GM18520 (cell line): ENCODE measurements at regions not wholly inside any gene's neighbourhood (a gene's known extent, or its start where the extent isn't known, plus 50 kb on each side); places are given as distances from the start of the nearest gene placed in this dataset.

ENCODE experiments used
- ATAC-seq: cut with Tn5 transposase; IDR thresholded peaks from one replicate; pipeline ENCODE4 v1.9.1; 2021; ENCODE audit not compliant: unreplicated experiment

DNA sequence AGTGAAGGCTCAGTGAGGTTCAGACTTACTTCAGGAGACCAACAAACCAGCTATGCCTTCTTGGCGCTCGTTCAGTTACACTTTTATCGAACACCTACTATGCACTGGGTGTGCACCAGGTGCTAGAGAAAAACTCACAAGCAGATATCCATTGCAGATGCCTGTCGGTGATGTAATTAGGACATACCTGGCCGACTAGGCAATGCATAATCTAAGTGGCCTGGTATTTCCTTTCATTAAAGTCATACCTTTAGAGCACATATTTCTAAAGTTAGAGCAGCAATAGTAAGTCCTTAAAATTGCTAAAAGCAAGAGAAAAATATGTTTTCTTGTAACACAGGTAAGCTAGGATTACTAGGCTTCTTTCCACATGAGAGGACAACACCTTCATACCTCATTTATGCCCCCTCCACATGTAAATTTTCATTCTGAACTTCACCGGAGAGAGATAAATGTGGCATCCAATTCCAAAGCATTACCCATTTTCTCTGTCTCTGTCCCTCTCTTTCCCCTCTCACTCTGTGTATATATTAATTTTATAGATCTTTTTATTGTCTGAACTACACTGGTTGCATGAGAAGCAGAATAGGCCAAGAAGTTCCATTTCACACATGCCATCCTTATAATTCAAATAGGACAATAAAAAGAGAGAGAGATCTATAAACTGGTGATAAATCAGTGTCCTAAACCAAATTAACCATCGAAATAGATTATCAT, 242.2 kb downstream of the SPTSSA start:
- ATAC-seq, result no peak

- ATAC-seq, result no peak
These were observed 243.2 kb downstream of the SPTSSA start for GRCh38 chr14:34218881-34219280.

- no peak for ATAC-seq
These were observed 247.1 kb downstream of the SPTSSA start for GRCh38 chr14:34214961-34215360.

GRCh38 chr14:34213332-34213731, 248.7 kb downstream of the SPTSSA start:
- ATAC-seq, result no peak

DNA sequence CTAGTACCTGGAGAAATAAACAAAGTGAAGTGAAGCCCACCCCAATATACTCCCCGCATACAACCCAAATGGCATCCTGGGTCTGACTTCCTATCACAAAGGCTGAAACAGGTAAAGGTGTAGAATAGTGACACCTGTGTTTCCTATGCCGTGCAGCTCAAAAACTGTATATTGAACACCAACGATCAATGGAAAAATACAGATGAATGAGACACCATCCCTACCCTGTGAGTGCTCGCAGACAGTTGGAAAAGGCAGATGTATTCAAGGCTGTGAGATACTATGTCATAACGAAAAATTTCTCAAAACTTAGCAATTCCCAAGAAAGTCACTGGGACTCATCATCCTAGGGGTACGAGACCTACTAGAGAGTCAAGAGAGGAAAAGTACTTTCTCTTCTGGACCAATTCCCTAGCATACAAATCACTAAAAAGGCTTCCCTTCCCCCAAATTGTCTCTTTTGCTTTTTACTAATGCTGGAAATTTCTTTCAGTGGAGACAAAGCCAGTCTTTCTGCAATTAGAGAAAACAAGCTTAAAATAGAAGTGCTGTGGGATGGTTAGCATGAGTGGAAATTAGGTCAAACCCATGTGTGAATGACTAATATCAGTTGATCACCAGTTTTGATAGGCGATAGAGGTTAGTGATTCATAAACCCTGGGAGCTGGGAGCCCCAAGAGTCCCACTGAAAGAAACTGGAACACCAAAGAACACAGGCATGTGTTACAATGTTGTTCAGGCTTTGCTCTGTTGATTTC, 249.7 kb downstream of the SPTSSA start:
- ATAC-seq, result no peak

DNA sequence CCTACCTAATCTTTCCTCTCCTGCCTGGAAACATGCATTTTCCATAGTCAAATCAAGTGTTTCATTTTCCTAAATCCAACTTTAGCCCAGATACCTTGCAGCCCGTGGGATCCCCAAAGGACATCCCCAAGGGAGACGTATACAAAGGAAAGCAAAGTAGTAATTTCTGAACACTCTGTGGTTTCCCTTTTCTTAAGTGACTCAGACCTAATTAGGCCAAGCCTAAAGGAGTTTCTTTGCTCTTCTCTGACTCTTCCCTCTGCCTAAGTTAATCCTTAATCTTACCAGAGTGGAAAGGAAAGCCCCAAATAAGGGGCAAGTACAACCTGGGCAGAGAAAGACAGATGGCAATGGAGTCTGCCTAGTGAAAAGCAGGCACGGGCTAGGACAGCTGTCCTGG, 250.3 kb downstream of the SPTSSA start:
- ATAC-seq, result peak; percentile 69

DNA sequence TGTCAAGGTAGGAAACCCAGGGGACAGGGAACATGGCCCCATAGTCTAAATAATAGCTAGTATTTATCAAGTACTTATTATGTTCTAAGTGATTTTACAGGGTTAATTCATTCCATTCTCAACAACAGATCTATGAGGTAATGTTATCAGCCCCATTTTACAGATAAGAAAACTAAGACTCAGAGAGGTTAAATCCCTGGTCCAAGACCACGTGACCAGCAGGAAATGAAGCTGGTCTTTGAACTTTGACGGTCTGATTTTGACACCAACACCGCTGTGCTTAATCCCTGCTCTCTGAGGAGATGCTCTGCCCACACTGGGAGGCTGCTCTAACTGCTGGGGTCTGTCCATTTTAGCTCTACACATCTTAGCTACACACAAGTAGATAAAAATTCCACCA, 253.5 kb downstream of the SPTSSA start:
- no peak for ATAC-seq

GRCh38 chr14:34205799-34206198, 254.9 kb upstream of the EGLN3 start:
- ATAC-seq, result no peak

DNA sequence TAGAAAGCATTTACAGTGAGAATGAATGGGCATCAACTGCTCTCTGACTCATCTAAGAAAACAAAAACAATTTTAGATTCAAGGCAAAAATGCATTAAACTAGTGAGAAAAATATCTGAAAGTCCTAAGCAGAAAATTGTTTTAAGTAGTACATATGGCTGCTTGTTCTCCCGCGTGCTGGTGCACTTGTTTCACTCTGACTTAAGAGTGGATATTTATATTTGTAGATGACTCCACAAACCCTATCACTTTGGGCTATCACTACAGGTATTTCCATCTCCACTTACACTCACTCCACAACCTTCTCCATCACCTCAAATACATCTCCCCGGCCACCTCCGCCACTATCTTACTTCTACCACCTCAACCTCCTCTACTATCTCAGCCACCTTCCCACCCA, 253.9 kb upstream of the EGLN3 start:
- no peak for ATAC-seq

DNA sequence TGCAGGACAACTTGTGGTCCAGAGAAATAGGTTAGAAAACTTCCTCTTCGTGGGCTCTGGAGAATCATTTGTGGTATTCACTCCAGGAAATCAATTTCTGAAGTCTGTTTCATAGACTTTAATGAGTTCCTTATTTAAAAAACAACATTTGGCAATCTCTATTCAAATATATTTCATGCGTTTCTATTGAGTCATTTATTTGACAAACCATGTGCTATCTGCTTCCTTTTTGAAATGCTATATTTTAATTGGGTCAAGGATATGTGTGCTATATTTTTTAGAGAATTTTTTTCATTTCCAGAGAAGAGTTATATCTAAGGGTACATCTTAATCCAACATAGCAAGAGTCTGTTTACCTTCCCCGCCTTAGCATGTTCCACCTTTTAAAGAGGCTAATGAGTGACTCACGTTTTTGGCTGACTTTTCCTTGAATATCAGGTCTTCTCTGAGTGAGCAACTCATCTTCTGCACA, 252.4 kb upstream of the EGLN3 start:
- ATAC-seq, result no peak

DNA sequence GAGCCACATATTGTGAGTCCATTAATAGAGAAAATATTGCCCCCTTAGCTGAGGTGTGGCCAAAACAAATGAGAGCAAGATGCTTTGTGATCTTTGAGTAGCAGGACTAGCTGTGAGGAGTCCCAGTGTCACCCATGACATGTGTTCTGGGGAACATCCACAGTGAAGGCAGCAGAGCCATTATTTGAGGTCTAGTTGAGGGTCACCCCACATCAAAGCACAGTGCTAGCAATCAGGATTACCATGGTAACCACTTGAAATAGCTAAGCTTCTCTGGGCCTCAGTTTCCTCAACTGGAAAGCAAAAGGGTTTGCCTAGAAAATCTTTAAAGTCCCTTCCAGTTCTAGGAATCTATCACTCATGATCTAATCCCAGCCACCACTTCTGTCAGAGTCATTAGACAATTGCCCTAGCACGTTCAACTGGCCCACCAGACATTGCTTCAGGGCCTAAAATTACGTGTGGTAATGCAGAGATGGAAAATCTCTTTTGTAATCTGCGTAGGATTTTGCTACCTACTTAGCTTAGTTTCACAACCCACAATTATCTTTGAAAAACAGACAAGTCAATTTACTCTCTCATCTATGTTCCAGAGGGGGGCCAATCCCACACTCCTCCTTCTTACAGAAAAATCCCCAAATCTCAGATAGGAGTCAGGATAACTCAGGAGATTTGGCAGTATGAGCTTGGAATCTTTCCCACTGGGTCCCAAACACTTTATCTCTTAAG, 251.2 kb upstream of the EGLN3 start:
- no peak for ATAC-seq

- ATAC-seq, result no peak
These were observed 248.7 kb upstream of the EGLN3 start for GRCh38 chr14:34199585-34199984.

DNA sequence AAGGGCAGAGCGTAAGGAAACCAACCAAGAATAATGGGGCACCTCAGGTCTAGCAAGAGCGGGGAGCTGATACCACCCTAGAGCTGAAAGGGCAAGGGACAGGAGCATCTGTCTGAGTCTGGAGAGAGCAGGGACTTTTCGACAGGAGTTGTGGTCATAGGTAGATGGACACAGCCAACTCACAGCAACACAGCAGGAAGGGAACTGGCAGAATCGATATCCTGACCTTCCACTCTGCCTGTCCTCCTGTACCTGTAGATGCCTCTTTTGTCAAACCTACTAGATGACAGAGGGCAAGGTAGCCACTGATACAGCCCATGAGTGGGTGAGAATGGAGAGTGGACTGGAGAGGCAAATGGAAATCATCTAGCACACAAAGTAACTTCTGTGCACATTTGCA, 247.2 kb upstream of the EGLN3 start:
- no peak for ATAC-seq

DNA sequence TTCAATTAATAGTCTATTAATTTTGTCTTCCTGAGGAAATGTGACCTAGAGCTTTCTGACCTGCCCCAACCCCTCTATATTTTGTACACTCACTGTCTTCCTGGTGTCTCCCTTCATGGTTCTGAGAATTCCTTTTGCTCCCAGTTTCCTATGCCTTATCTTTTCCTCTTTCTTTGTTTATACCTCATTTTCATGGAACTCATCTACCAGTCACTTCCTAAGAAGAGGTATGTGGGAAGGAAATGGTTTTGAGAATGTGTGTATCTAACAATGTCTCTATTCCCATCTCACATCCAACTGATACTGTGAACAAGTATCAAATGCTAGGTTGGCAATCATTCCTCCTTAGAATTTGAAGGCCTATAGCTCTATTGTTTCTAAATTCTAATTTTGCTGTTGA, 245.1 kb upstream of the EGLN3 start:
- no peak for ATAC-seq

DNA sequence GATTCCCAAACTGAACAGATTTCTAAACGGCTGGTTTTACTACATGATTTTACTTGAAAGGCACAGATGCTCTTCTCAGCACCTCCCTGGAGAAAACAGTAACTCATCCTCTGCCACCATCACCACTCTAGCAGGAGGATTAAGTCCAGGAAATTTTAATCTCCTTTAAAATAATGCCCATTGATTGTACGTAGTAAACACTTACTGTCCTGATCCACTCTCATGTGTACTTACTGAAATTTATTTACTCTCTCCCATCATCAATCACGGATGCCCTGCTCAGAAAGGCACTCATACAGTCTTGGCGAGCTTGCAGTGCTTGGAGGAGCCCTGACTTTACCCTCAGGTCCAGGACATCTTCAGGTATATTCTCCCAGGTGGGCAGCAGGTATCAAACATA, 239.8 kb upstream of the EGLN3 start:
- no peak for ATAC-seq

GRCh38 chr14:34189866-34190265, 239.0 kb upstream of the EGLN3 start:
- ATAC-seq, result no peak

GRCh38 chr14:34187519-34188044, 236.7 kb upstream of the EGLN3 start:
- ATAC-seq, result no peak

GRCh38 chr14:34187061-34187460, 236.2 kb upstream of the EGLN3 start:
- no peak for ATAC-seq

- no peak for ATAC-seq
These were observed 233.3 kb upstream of the EGLN3 start for GRCh38 chr14:34184126-34184525.

DNA sequence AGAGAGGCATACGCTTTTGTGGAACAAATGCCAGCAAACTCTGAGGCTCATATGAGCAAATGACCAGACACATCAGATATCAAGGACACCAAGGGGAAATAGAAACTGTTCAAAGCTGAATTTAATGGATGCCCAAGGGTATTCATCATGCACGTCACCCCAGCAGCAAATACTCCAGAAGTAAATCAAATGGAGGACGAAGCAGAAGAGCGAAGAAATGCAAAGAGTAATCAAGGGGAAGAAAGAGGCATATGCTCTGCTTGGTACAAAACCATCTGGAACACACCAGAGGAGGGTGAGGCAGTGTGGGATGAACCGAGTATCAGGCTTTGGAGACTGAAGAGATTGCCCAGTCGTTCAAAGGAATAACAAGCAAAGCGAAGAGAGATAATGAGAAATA, 232.6 kb upstream of the EGLN3 start:
- ATAC-seq, result no peak

DNA sequence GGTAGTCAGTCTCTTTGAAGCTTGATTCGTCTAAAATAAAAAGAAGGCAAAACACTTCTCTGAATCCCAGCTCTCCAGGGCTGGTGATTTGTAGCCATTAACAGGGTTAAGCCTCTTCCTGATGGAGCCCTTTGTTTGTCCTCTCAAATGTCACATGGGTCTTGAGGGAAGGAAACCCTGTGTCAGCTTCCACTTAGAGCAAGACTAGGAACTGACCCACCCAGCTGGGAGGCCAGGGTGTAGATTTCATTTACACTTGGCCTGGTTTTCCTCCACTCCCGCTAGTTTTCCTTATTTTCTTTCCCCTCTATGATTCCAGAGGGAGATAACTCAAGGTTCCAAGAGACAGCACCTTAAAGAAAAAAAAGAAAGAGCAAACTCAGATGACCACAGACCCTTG, 230.5 kb upstream of the EGLN3 start:
- ATAC-seq, result no peak

GRCh38 chr14:34180869-34181268, 230.0 kb upstream of the EGLN3 start:
- no peak for ATAC-seq
